ENCODE measurements at regions not wholly inside any gene's neighbourhood (a gene's known extent, or its start where the extent isn't known, plus 50 kb on each side); places are given as distances from the start of the nearest gene placed in this dataset.
"Not testable (repeated sequence)": the region's sequence is repeated elsewhere in the genome, so short reads cannot be mapped to it uniquely, and the experiment has no call there.

DNA sequence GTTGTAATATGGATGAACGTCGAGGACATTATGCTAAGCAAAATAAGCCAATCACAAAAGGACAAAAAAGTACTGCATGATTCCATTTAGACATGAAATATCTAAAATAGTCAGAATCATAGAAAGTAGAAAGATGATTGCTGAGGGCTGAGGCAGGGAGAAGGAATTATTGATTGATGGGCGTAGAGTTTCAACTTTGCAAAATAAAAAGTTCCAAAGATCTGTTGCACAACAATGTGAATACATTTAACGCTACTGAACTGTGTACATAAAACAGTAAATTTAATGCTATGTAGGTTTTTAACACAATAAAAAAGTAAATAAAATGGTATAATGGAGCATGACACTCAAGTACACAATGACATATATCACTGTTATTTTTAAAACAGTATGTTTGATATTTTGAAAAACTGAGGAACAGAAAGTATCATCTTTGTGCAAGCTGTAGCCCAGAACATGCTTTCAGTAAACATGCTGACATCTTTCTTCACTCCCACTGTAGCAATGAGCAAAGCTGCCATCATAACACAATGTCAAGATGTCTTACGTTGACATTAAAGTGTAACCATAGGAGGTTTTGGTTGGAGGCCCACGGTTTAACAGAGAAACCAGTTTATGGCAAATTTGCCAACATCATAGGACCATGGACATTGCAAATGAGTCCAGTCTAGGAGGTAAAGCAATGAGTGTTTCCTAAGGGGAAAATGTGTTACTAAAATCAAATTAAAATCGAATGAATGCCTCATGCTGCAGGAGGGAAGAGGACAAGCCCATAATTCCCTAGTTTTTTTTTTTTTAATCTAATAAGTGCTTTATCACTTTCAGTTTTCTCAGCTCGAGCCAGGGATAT, 125.8 kb upstream of the SGCD start:
- Mint-ChIP-seq H3K27me3 (no peaks in the 10 kb centered on the region), H3K4me1 (ENCODE audit: low read depth) (no peaks in the 10 kb centered on the region), H3K9me3 (no peaks in the 10 kb centered on the region), H3K27ac (no peak overlapping the region), H3K4me3 (no peak overlapping the region), H3K36me3 (ENCODE audit: low read depth) (no peaks in the 10 kb centered on the region)
- DNase-seq = no peak

DNA sequence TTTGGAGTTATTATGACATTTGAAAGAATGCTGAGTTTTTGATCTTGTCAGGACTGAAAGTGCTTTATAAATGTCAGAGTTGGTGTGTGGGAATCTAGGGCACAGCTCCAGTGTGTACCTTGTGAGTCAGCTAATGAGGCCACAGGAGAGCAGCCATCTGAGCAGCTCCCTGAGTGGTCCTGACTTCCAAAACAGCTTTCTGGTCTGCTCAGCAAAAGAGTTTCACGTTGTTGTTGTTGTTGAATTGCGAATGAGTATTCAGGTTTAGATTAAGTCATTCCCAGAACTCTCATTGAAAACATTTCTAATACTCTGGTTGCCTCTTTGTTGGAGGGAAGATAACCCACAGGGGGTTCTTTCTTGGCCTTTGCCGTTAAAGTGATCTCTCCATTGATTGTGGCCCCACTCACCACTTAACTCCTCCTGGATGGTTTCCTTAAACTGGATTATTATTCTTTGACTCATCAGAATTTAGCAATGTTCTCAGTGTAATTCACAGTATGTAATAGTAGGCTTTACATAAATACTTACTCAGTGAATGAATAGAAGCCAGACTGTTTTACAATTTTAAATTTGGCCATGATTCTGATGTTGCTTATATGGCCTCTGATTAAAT, 125.1 kb upstream of the SGCD start:
- DNase-seq = no peak
- H3K4me1 Mint-ChIP-seq (ENCODE audit: low read depth) = no peaks in the 10 kb centered on the region
- no peak overlapping the region for H3K27ac Mint-ChIP-seq
- H3K36me3 Mint-ChIP-seq (ENCODE audit: low read depth) = no peaks in the 10 kb centered on the region
- no peak overlapping the region for H3K4me3 Mint-ChIP-seq
- no peaks in the 10 kb centered on the region for H3K27me3 Mint-ChIP-seq
- no peaks in the 10 kb centered on the region for H3K9me3 Mint-ChIP-seq

DNA sequence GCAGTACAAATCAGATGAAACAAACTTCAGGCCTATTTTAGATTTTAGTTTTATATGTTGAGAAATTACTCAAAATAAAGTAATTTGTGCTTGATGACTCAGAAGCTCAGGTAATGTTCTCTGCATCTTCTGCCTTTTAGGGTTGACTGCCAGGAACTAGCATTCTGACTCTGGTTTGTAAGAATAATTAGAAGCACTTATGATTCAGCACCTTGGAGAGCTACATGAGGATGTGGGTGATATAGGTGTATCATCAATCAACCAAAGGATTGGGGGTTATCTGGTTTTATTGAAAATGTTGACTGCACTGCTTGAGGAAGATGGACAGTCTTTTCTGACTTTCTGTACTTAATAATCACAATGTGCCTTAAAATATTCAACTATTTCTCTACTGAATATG, 118.7 kb upstream of the SGCD start:
- peaks cover 2% of the 10 kb centered on the region for H3K27me3 Mint-ChIP-seq
- no peaks in the 10 kb centered on the region for H3K36me3 Mint-ChIP-seq (ENCODE audit: low read depth)
- H3K4me1 Mint-ChIP-seq (ENCODE audit: low read depth) = no peaks in the 10 kb centered on the region
- H3K9me3 Mint-ChIP-seq = peaks cover 2% of the 10 kb centered on the region
- H3K27ac Mint-ChIP-seq = no peak overlapping the region
- no peak for DNase-seq
- H3K4me3 Mint-ChIP-seq = no peak overlapping the region

DNA sequence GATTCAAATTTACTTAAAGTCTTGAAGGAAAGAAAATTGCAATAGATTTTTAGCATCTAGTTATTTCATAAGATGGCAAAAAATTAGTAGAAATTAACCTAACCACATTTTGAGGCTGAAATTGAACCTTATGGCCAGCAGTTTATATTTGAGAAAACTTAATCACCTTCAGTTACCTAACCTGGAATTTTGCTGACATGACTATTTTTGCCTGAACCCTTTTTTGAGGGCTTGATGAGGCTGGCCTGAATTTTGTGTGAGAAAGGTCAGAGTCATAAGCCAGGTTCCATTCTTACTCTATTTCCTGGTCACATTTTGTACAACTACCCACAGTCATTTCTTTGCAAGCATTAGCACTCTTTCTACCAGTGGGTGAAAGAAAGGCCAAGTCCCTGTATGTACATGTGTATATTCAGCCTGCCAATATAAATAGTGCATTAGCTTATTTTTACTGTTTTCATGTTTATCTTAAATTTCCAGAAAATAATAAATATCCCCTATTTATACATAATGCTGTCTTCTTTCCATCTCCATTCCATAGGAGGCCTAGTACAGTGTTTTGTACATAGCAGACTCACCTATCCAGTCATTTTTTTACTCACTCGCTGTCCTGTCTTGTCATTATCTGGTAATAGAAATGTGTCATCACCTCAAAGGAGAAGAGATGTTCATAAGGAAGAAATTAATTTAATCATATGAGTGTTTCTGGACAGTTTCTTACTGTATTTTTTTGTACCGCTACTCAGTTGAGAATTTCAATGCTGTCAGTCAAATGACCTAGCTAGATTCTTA, 108.4 kb upstream of the SGCD start:
- no peak overlapping the region for H3K4me3 Mint-ChIP-seq
- H3K36me3 Mint-ChIP-seq (ENCODE audit: low read depth) = no peaks in the 10 kb centered on the region
- H3K27me3 Mint-ChIP-seq = no peaks in the 10 kb centered on the region
- H3K4me1 Mint-ChIP-seq (ENCODE audit: low read depth) = no peaks in the 10 kb centered on the region
- peaks cover 2% of the 10 kb centered on the region for H3K9me3 Mint-ChIP-seq
- H3K27ac Mint-ChIP-seq = no peak overlapping the region
- DNase-seq = no peak

DNA sequence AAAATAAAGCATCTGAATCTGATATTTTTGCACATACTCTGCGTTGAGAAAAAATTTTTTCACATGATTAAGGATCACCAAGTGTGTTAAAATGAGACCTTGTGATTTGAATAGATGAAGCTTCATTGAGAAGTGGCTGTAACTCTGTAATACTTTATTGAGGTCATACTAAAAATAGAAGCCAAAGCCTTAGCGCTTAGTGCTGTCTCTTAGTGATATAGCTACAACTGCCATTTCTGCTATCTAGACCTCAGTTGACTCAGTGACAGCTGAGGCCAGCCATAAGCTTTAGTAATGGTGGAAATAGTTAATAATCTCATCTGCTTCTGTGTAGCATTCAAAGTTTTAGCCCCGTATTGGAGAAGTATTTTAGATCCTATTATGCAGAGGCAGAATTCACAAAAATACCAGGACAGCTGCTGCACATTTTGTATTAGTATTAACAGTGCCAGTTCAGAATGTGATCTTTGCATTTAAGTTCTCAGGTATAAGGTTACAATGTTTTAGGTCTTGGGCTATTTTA, 107.4 kb upstream of the SGCD start:
- no peaks in the 10 kb centered on the region for H3K4me1 Mint-ChIP-seq (ENCODE audit: low read depth)
- H3K9me3 Mint-ChIP-seq = peaks cover 2% of the 10 kb centered on the region
- no peaks in the 10 kb centered on the region for H3K36me3 Mint-ChIP-seq (ENCODE audit: low read depth)
- H3K27me3 Mint-ChIP-seq = no peaks in the 10 kb centered on the region
- no peak overlapping the region for H3K4me3 Mint-ChIP-seq
- H3K27ac Mint-ChIP-seq = no peak overlapping the region
- DNase-seq = no peak

DNA sequence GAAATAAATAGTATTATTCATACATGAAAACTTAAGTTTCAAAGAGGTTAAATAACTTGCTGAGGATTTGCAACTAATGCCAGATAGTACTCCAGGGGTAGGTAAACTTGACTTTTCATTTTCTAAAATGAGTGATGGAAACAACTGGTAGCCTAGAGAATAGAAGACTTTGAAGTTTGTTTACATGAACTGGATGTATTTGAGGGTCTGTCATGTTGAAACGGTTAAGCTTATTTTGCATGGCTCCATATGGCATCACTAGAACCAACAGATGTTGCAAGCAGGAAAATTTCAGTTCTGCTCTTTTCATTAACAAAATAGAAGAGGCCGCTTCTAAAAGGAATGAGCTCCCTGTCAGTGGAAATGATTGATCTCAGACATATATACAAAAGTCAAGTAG, 105.1 kb upstream of the SGCD start:
- Mint-ChIP-seq H3K9me3 (no peaks in the 10 kb centered on the region), H3K4me3 (no peak overlapping the region), H3K27ac (no peak overlapping the region), H3K27me3 (no peaks in the 10 kb centered on the region), H3K36me3 (ENCODE audit: low read depth) (no peaks in the 10 kb centered on the region), H3K4me1 (ENCODE audit: low read depth) (no peaks in the 10 kb centered on the region)
- DNase-seq = no peak

DNA sequence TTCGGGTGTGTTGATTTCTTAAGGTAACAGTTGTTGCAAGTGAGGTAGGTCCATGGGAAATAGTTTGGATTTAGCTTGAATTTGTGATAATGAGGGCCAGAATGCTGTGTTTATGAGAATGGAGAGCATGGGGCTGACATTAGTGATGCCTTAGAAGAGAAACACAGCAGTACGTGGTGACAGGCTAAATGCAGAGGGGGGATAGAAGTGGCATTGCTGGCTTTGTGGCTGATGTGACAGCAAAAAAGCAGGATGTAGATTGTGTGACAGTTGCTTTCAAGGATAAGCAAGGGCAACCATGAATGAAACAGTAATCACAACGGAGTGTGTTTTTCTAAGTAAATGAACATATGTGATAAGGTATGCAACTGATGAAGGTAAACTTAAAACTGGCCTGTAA, 103.4 kb upstream of the SGCD start:
- no peak overlapping the region for H3K4me3 Mint-ChIP-seq
- no peaks in the 10 kb centered on the region for H3K9me3 Mint-ChIP-seq
- H3K27me3 Mint-ChIP-seq = no peaks in the 10 kb centered on the region
- DNase-seq = no peak
- H3K27ac Mint-ChIP-seq = no peak overlapping the region
- H3K4me1 Mint-ChIP-seq (ENCODE audit: low read depth) = no peaks in the 10 kb centered on the region
- no peaks in the 10 kb centered on the region for H3K36me3 Mint-ChIP-seq (ENCODE audit: low read depth)

DNA sequence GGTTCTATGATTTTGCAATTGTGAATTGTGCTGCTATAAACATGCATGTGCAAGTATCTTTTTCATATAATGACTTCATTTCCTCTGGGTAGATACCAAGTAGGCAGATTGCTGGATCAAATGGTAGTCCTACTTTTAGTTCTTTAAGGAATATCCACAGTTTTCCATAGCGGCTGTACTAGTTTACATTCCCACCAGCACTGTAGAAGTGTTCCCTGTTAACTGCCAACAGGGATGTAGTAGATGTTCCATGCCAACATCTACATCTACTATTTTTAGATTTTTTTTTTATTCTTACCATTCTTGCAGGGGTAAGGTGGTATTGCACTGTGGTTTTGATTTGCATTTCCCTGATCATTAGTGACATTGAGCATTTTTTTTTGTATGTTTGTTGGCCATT, 100.5 kb upstream of the SGCD start:
- not testable (repeated sequence) for H3K4me3 Mint-ChIP-seq; H3K27ac Mint-ChIP-seq; DNase-seq; H3K9me3 Mint-ChIP-seq; H3K4me1 Mint-ChIP-seq (ENCODE audit: low read depth); H3K36me3 Mint-ChIP-seq (ENCODE audit: low read depth); H3K27me3 Mint-ChIP-seq

DNA sequence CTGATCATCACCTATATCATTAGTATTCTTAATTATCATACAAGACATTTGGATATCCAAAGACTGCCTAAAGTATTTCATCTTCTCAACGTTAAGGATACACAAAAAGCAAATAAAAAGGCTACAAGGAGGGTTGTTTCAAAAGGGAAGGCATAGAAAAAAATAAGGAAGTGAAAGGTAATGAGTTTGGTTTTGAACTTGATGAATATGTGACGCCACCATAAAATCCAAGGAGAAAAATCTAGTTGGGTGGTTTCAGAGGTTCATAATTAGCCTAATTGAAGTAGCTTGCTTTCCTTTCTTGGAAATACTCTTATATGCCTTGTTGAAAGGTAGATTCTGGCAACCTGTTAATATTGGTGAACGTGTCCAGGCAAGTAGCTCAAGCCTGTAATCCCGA, 96.1 kb upstream of the SGCD start:
- H3K4me3 Mint-ChIP-seq = no peak overlapping the region

DNA sequence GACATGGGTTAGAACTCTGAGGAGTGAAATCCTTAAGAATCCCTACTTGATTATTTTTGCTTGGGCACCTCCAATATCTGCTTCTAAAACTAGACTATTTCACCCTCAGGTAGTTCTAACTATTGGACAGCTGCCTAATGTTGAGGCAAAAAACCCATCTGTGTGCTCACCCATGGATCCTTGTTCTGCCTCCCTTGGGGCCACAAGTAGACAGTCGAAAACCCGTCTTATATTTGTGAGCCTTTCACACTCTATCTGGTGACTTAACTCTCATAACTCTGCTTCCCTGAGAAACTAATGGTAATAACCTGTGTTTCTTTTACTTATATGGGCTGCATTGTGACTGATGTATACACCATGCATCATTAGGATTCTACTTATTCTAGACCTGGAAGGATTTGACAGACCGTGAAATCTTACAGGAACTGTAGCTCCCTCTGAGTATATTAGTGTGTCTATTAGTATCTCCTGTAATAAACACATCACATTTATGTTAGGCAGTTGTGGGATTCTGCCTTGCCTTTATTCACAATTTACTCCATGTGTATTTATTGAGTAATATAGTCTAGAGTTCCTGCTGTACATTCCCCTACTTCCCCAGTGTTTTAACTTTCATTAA, 94.6 kb upstream of the SGCD start:
- peaks cover 1% of the 10 kb centered on the region for H3K9me3 Mint-ChIP-seq
- H3K36me3 Mint-ChIP-seq (ENCODE audit: low read depth) = no peaks in the 10 kb centered on the region
- no peak overlapping the region for H3K4me3 Mint-ChIP-seq
- no peaks in the 10 kb centered on the region for H3K4me1 Mint-ChIP-seq (ENCODE audit: low read depth)
- DNase-seq = no peak
- no peak overlapping the region for H3K27ac Mint-ChIP-seq
- H3K27me3 Mint-ChIP-seq = peaks cover 7% of the 10 kb centered on the region

More for the DNA sequence above, 96.1 kb upstream of the SGCD start:
- Mint-ChIP-seq H3K9me3 (peaks cover 1% of the 10 kb centered on the region), H3K4me1 (ENCODE audit: low read depth) (no peaks in the 10 kb centered on the region), H3K27me3 (peaks cover 7% of the 10 kb centered on the region), H3K27ac (no peak overlapping the region), H3K36me3 (ENCODE audit: low read depth) (no peaks in the 10 kb centered on the region)
- DNase-seq = no peak

DNA sequence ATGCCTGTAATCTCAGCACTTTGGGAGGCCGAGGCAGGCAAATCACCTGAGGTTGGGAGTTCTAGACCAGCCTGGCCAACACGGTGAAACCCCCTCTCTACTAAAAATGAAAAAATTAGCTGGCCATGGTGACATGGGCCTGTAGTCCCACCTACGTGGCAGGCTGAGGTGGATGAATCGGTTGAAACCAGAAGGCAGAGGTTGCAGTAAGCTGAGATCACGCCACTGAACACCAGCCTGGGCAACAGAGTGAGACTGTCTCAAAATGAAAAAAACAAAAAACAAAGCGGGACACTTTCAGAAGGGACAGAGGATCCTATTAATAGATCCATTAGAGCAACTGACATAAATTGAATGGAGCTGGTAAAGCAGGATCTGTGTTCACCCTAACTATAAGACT, 89.6 kb upstream of the SGCD start:
- H3K4me1 Mint-ChIP-seq (ENCODE audit: low read depth) = no peaks in the 10 kb centered on the region
- H3K9me3 Mint-ChIP-seq = no peaks in the 10 kb centered on the region
- no peak overlapping the region for H3K27ac Mint-ChIP-seq
- peaks cover 4% of the 10 kb centered on the region for H3K27me3 Mint-ChIP-seq
- H3K4me3 Mint-ChIP-seq = no peak overlapping the region
- H3K36me3 Mint-ChIP-seq (ENCODE audit: low read depth) = no peaks in the 10 kb centered on the region
- no peak for DNase-seq

DNA sequence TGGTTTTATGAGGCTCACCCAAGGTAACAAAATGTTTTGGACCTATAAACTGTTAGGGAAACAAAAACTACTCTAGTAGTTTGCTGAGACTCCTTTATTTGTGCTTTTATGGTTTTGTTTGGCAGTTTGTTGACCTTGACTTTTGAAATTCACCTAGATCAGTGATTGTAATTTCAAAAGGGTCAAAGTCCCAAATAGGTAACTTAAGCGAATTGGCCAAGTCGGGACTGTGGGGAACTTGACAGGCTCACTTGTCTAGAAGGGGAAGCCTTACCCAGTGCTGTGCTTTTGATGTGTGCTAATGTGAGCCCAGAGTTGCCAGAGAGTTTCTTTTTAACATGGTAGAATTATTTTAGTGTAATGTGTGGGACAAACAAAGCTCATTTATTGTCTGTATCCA, 87.2 kb upstream of the SGCD start:
- no peak for DNase-seq
- Mint-ChIP-seq H3K36me3 (ENCODE audit: low read depth) (no peaks in the 10 kb centered on the region), H3K9me3 (no peaks in the 10 kb centered on the region), H3K27ac (no peak overlapping the region), H3K4me1 (ENCODE audit: low read depth) (no peaks in the 10 kb centered on the region), H3K27me3 (peaks cover 8% of the 10 kb centered on the region), H3K4me3 (no peak overlapping the region)

DNA sequence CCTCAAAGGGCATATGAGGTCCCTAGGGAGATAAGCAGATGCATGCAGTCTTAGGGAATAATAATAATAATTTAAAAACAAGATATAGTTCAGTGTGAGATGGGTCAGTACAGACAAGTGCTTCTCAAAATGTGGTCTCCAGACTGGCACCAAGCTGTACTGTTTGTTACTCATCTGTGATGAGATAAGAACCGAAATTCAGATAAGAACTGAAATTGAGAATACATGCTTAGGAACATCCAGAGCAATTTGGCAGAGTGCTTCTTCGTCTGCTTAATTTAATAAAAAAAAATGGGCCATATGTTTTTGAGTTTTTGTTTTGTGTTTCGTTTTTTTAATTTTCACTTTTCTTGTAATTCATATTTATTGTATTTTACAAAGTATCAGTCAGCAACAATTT, 86.5 kb upstream of the SGCD start:
- Mint-ChIP-seq H3K9me3 (no peaks in the 10 kb centered on the region), H3K36me3 (ENCODE audit: low read depth) (no peaks in the 10 kb centered on the region), H3K4me3 (no peak overlapping the region), H3K4me1 (ENCODE audit: low read depth) (no peaks in the 10 kb centered on the region), H3K27me3 (peaks cover 8% of the 10 kb centered on the region), H3K27ac (no peak overlapping the region)
- no peak for DNase-seq

DNA sequence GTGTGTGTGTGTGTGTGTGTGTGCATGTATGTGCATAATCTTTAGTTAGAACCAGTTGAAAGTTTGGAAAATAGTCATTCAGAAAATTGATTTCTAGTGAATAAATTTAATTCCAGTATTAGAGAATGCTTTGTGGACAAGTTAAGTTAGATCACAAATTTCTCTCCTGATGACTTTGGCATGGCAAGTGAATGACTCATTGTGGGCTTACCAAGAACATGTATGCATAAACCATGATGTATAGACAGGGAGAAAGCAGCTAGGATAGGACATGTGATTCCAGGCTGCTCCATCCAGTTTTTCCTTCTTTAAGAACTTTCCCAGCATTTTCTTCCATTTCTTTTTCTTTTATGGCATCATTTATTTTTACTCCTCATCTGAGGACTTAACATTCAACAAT, 85.7 kb upstream of the SGCD start:
- Mint-ChIP-seq H3K4me3 (no peak overlapping the region), H3K9me3 (no peaks in the 10 kb centered on the region), H3K36me3 (ENCODE audit: low read depth) (no peaks in the 10 kb centered on the region), H3K4me1 (ENCODE audit: low read depth) (no peaks in the 10 kb centered on the region), H3K27ac (no peak overlapping the region), H3K27me3 (peaks cover 8% of the 10 kb centered on the region)
- DNase-seq = no peak
